ENCODE measurements at regions not wholly inside any gene's neighbourhood (a gene's known extent, or its start where the extent isn't known, plus 50 kb on each side); places are given as distances from the start of the nearest gene placed in this dataset.

DNA sequence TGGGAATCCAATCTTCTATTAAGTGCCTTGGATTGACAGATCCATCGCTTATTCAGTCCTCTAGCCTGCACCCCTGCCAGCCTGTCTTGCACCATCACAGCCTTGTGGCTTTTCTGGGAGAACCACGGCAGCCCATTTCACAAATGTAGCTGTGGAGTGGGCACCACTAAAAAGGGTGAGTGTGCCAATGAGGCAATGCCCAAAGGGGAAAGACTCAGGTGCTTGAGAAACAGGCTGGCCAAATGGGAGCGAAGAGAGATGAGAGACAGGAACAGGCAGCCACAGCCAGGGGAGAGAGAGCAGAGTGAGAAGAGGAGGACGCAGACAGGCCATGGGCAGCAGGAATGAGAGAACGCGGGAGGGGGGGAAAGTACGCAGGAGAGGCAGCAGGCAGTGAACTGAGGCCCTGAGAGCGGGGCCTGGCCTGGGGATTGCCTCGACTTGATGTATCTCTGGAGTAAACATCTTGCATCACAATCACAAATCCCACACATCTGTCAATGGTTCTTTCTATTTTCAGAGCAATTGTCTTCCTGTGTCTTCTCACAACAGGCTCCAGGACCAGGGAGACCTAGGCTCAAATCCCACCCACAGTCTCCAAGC, 173.1 kb downstream of the SYK start:
- TF ChIP-seq CTCF (IDR thresholded peaks at IDR 0.05) (no peak), POLR2A (IDR thresholded peaks at IDR 0.05) (no peak)
